ENCODE measurements at regions not wholly inside any gene's neighbourhood (a gene's known extent, or its start where the extent isn't known, plus 50 kb on each side); places are given as distances from the start of the nearest gene placed in this dataset.
"Not testable (repeated sequence)": the region's sequence is repeated elsewhere in the genome, so short reads cannot be mapped to it uniquely, and the experiment has no call there.

GRCh38 chr13:34369931-34370330, 552.0 kb downstream of the RFC3 start:
- H3K27me3 Mint-ChIP-seq = no peaks in the 10 kb centered on the region
- no peak overlapping the region for H3K4me3 Mint-ChIP-seq
- peaks cover 2 to 4% (median 4%) of the 10 kb centered on the region in 3 donors for H3K9me3 Mint-ChIP-seq
- no peaks in the 10 kb centered on the region for H3K36me3 Mint-ChIP-seq
- peaks cover 0 to 2% (median 0%) of the 10 kb centered on the region in 3 donors for H3K4me1 Mint-ChIP-seq
- no peak overlapping the region for H3K27ac Mint-ChIP-seq

- H3K4me3 Mint-ChIP-seq = no peak overlapping the region
- H3K27me3 Mint-ChIP-seq = no peaks in the 10 kb centered on the region
- H3K36me3 Mint-ChIP-seq = no peaks in the 10 kb centered on the region
- H3K9me3 Mint-ChIP-seq = peaks cover 2 to 4% (median 4%) of the 10 kb centered on the region in 3 donors
- H3K4me1 Mint-ChIP-seq = peaks cover 0 to 2% (median 0%) of the 10 kb centered on the region in 3 donors
- no peak overlapping the region for H3K27ac Mint-ChIP-seq
Measured at GRCh38 chr13:34371108-34371507, 553.2 kb downstream of the RFC3 start.

- Mint-ChIP-seq H3K4me3 (no peak overlapping the region), H3K27ac (no peak overlapping the region), H3K4me1 (peaks cover 0 to 2% (median 0%) of the 10 kb centered on the region in 3 donors), H3K27me3 (no peaks in the 10 kb centered on the region), H3K36me3 (no peaks in the 10 kb centered on the region), H3K9me3 (peaks cover 0 to 2% (median 0%) of the 10 kb centered on the region in 3 donors)
Measured at GRCh38 chr13:34371645-34372395, 553.9 kb downstream of the RFC3 start.

- peaks cover 0 to 2% (median 0%) of the 10 kb centered on the region in 3 donors for H3K9me3 Mint-ChIP-seq
- no peaks in the 10 kb centered on the region for H3K27me3 Mint-ChIP-seq
- H3K4me3 Mint-ChIP-seq = no peak overlapping the region
- H3K27ac Mint-ChIP-seq = no peak overlapping the region
- H3K36me3 Mint-ChIP-seq = no peaks in the 10 kb centered on the region
- peaks cover 0 to 2% (median 0%) of the 10 kb centered on the region in 3 donors for H3K4me1 Mint-ChIP-seq
Measured at GRCh38 chr13:34372581-34372980, 554.6 kb downstream of the RFC3 start.

- no peaks in the 10 kb centered on the region for H3K27me3 Mint-ChIP-seq
- H3K4me3 Mint-ChIP-seq = no peak overlapping the region
- H3K36me3 Mint-ChIP-seq = no peaks in the 10 kb centered on the region
- peaks cover 0 to 2% (median 0%) of the 10 kb centered on the region in 3 donors for H3K4me1 Mint-ChIP-seq
- peaks cover 0 to 2% (median 0%) of the 10 kb centered on the region in 3 donors for H3K9me3 Mint-ChIP-seq
- H3K27ac Mint-ChIP-seq = no peak overlapping the region
Measured at GRCh38 chr13:34376483-34376882, 558.5 kb downstream of the RFC3 start.

GRCh38 chr13:34381228-34381627, 560.8 kb upstream of the NBEA start:
- Mint-ChIP-seq H3K9me3 (peaks cover 0 to 3% (median 0%) of the 10 kb centered on the region in 3 donors), H3K27ac (no peak overlapping the region)

GRCh38 chr13:34383728-34384127, 558.3 kb upstream of the NBEA start:
- Mint-ChIP-seq H3K9me3 (peaks cover 0 to 3% (median 3%) of the 10 kb centered on the region in 3 donors), H3K27me3 (no peaks in the 10 kb centered on the region), H3K4me1 (no peaks in the 10 kb centered on the region), H3K36me3 (no peaks in the 10 kb centered on the region), H3K27ac (no peak overlapping the region), H3K4me3 (no peak overlapping the region)

More at GRCh38 chr13:34381228-34381627, 560.8 kb upstream of the NBEA start:
- Mint-ChIP-seq H3K27me3 (no peaks in the 10 kb centered on the region), H3K4me3 (no peak overlapping the region), H3K36me3 (no peaks in the 10 kb centered on the region), H3K4me1 (no peaks in the 10 kb centered on the region)

- not testable (repeated sequence) for H3K27ac Mint-ChIP-seq, H3K27me3 Mint-ChIP-seq, H3K4me3 Mint-ChIP-seq, H3K36me3 Mint-ChIP-seq, H3K9me3 Mint-ChIP-seq, H3K4me1 Mint-ChIP-seq
Measured at GRCh38 chr13:34386229-34386628, 555.8 kb upstream of the NBEA start.

- no peaks in the 10 kb centered on the region for H3K4me1 Mint-ChIP-seq
- H3K27ac Mint-ChIP-seq = no peak overlapping the region
- H3K27me3 Mint-ChIP-seq = no peaks in the 10 kb centered on the region
- no peak overlapping the region for H3K4me3 Mint-ChIP-seq
- no peaks in the 10 kb centered on the region for H3K36me3 Mint-ChIP-seq
- H3K9me3 Mint-ChIP-seq = peaks cover 2 to 11% (median 5%) of the 10 kb centered on the region in 3 donors
Measured at GRCh38 chr13:34391076-34391475, 551.0 kb upstream of the NBEA start.

GRCh38 chr13:34401696-34402095, 540.4 kb upstream of the NBEA start:
- Mint-ChIP-seq H3K27ac (no peak overlapping the region), H3K27me3 (no peaks in the 10 kb centered on the region), H3K4me3 (no peak overlapping the region), H3K4me1 (no peaks in the 10 kb centered on the region), H3K36me3 (peaks cover 3% of the 10 kb centered on the region), H3K9me3 (peaks cover 0 to 5% (median 0%) of the 10 kb centered on the region in 3 donors)

- Mint-ChIP-seq H3K27ac (no peak overlapping the region), H3K9me3 (peaks cover 0 to 6% (median 2%) of the 10 kb centered on the region in 3 donors), H3K36me3 (peaks cover 3% of the 10 kb centered on the region), H3K4me1 (no peaks in the 10 kb centered on the region), H3K4me3 (no peak overlapping the region), H3K27me3 (no peaks in the 10 kb centered on the region)
Measured at GRCh38 chr13:34405410-34406181, 536.5 kb upstream of the NBEA start.

- Mint-ChIP-seq H3K4me3 (no peak overlapping the region), H3K27ac (no peak overlapping the region), H3K9me3 (peaks cover 0 to 6% (median 0%) of the 10 kb centered on the region in 3 donors), H3K27me3 (no peaks in the 10 kb centered on the region), H3K4me1 (no peaks in the 10 kb centered on the region), H3K36me3 (peaks cover 3% of the 10 kb centered on the region)
Measured at GRCh38 chr13:34408640-34409039, 533.4 kb upstream of the NBEA start.

- no peaks in the 10 kb centered on the region for H3K4me1 Mint-ChIP-seq
- no peak overlapping the region for H3K27ac Mint-ChIP-seq
- no peak overlapping the region for H3K4me3 Mint-ChIP-seq
- no peaks in the 10 kb centered on the region for H3K36me3 Mint-ChIP-seq
- no peaks in the 10 kb centered on the region for H3K27me3 Mint-ChIP-seq
- peaks cover 0 to 6% (median 0%) of the 10 kb centered on the region in 3 donors for H3K9me3 Mint-ChIP-seq
Measured at GRCh38 chr13:34409496-34410182, 532.4 kb upstream of the NBEA start.

GRCh38 chr13:34410678-34411077, 531.4 kb upstream of the NBEA start:
- no peaks in the 10 kb centered on the region for H3K36me3 Mint-ChIP-seq
- H3K4me3 Mint-ChIP-seq = no peak overlapping the region
- no peaks in the 10 kb centered on the region for H3K27me3 Mint-ChIP-seq
- no peaks in the 10 kb centered on the region for H3K4me1 Mint-ChIP-seq
- H3K27ac Mint-ChIP-seq = no peak overlapping the region
- peaks cover 0 to 6% (median 0%) of the 10 kb centered on the region in 3 donors for H3K9me3 Mint-ChIP-seq

GRCh38 chr13:34411177-34411576, 530.9 kb upstream of the NBEA start:
- H3K4me3 Mint-ChIP-seq = no peak overlapping the region
- H3K4me1 Mint-ChIP-seq = no peaks in the 10 kb centered on the region
- peaks cover 0 to 6% (median 3%) of the 10 kb centered on the region in 3 donors for H3K9me3 Mint-ChIP-seq
- no peaks in the 10 kb centered on the region for H3K36me3 Mint-ChIP-seq
- no peaks in the 10 kb centered on the region for H3K27me3 Mint-ChIP-seq
- H3K27ac Mint-ChIP-seq = no peak overlapping the region

All from IgD-negative memory B cell (primary cell).